Neural cell (in vitro differentiated cells): ENCODE measurements at regions not wholly inside any gene's neighbourhood (a gene's known extent, or its start where the extent isn't known, plus 50 kb on each side); places are given as distances from the start of the nearest gene placed in this dataset.

Experiments used
- CTCF ChIP-seq: fragments of 450-650 bp; IDR thresholded peaks from 2 replicates; pipeline ENCODE4 v1.5.1; 2014; ENCODE audit warnings: antibody characterized with exemption, mild to moderate bottlenecking, moderate library complexity; ENCODE audit not compliant: poor library complexity, severe bottlenecking
- EZH2 ChIP-seq: fragments of 200-600, 300-800 bp; shearing (Covaris generic), sonication (generic); IDR thresholded peaks from 2 replicates; pipeline ENCODE4 v1.6.1; 2014; ENCODE audit warnings: antibody characterized with exemption, low read length, borderline replicate concordance, mild to moderate bottlenecking; ENCODE audit not compliant: insufficient read depth, poor library complexity, severe bottlenecking

GRCh38 chr4:1511441-1512041, 105.3 kb upstream of the NKX1-1 start:
- TF ChIP-seq EZH2 (no peak), CTCF (no peak)
